ENCODE measurements at regions not wholly inside any gene's neighbourhood (a gene's known extent, or its start where the extent isn't known, plus 50 kb on each side); places are given as distances from the start of the nearest gene placed in this dataset.

GRCh38 chr2:7379799-7380198 is 462.6 kb downstream of the RNF144A start:
- peak; percentile 32 for TF ChIP-seq CTCF (IDR thresholded peaks at IDR 0.05; ENCODE audit: low read depth, low read length)
- no peak for TF ChIP-seq MYC (IDR thresholded peaks at IDR 0.05; ENCODE audit: low read depth, low read length)

All from NB4 (cell line).